ENCODE measurements at regions not wholly inside any gene's neighbourhood (a gene's known extent, or its start where the extent isn't known, plus 50 kb on each side); places are given as distances from the start of the nearest gene placed in this dataset.

- Histone ChIP-seq H3K27ac (ENCODE audit: low read length) (no peak overlapping the region), H2AFZ (ENCODE audit: low read depth, low read length) (no peak overlapping the region), H3K79me2 (ENCODE audit: low read length) (no peaks in the 10 kb centered on the region), H4K20me1 (ENCODE audit: insufficient read depth, low read length) (no peaks in the 10 kb centered on the region), H3K4me2 (ENCODE audit: low read length) (no peak overlapping the region), H3K9me3 (ENCODE audit: insufficient read depth, low read length) (no peaks in the 10 kb centered on the region), H3K4me1 (ENCODE audit: low read length) (no peaks in the 10 kb centered on the region), H3K9ac (ENCODE audit: low read length) (no peak overlapping the region), H3K36me3 (replicated peaks; ENCODE audit: low read depth, low read length) (no peaks in the 10 kb centered on the region), H3K4me3 (ENCODE audit: low read length) (no peak overlapping the region), H3K27me3 (ENCODE audit: low read depth, low read length) (0 out of 2 replicates have a peak, but pooled peaks cover 7% of the 10 kb centered on the region)
- TF ChIP-seq EZH2phosphoT487 (IDR thresholded peaks at IDR 0.05; ENCODE audit: low read depth): no peak
- TF ChIP-seq, protein P1, sequence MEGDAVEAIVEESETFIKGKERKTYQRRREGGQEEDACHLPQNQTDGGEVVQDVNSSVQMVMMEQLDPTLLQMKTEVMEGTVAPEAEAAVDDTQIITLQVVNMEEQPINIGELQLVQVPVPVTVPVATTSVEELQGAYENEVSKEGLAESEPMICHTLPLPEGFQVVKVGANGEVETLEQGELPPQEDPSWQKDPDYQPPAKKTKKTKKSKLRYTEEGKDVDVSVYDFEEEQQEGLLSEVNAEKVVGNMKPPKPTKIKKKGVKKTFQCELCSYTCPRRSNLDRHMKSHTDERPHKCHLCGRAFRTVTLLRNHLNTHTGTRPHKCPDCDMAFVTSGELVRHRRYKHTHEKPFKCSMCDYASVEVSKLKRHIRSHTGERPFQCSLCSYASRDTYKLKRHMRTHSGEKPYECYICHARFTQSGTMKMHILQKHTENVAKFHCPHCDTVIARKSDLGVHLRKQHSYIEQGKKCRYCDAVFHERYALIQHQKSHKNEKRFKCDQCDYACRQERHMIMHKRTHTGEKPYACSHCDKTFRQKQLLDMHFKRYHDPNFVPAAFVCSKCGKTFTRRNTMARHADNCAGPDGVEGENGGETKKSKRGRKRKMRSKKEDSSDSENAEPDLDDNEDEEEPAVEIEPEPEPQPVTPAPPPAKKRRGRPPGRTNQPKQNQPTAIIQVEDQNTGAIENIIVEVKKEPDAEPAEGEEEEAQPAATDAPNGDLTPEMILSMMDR (IDR thresholded peaks at IDR 0.05; ENCODE audit: low read depth, low read length): no peak
Measured at GRCh38 chr9:86594724-86595123, 240.5 kb upstream of the TUT7 start.

DNA sequence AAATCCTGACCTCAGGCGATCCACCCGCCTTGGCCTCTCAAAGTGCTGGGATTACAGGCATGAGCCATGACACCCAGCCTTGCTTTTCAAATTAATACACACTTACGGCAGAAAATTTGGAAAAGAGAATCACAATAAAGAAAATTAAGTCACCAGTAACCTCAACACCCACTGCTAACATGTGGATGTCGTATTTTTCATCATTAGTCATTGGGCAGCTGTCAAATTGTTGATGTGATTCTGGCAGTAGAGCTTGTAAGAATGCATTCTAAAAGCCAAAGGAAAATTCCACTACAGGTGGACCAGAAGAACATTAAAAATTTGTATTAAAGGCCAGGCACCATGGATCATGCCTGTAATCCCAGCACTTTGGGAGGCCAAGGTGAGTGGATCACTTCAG is 237.3 kb upstream of the TUT7 start:
- Histone ChIP-seq H2AFZ (ENCODE audit: low read depth, low read length) (no peak overlapping the region), H3K4me2 (ENCODE audit: low read length) (no peak overlapping the region), H3K27me3 (ENCODE audit: low read depth, low read length) (0 out of 2 replicates have a peak, but pooled peaks cover 6% of the 10 kb centered on the region), H4K20me1 (ENCODE audit: insufficient read depth, low read length) (no peaks in the 10 kb centered on the region), H3K27ac (ENCODE audit: low read length) (no peak overlapping the region), H3K79me2 (ENCODE audit: low read length) (no peaks in the 10 kb centered on the region), H3K9ac (ENCODE audit: low read length) (no peak overlapping the region), H3K36me3 (replicated peaks; ENCODE audit: low read depth, low read length) (no peaks in the 10 kb centered on the region), H3K4me3 (ENCODE audit: low read length) (no peak overlapping the region), H3K4me1 (ENCODE audit: low read length) (no peaks in the 10 kb centered on the region), H3K9me3 (ENCODE audit: insufficient read depth, low read length) (no peaks in the 10 kb centered on the region)
- no peak for TF ChIP-seq EZH2phosphoT487 (IDR thresholded peaks at IDR 0.05; ENCODE audit: low read depth)
- TF ChIP-seq, protein P1 (IDR thresholded peaks at IDR 0.05; ENCODE audit: low read depth, low read length): no peak

DNA sequence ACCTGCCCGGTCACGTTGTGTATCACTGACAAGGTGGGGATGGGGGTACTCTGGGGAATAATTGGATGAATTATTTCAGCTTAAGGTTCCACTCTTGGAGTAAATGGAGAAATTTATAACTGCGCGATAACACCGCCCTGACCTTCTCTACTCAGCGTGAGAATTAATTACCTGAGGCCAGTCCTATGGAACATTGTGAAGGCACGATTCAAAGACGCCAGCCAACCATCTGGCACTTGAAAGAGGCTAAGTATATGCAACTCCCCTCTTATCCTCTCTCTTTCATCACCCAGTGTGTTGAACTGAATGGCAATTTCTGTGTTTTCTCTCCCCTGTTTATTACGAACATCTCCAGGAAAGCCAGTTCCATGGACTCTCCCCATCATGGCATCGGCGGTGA is 235.5 kb upstream of the TUT7 start:
- H3K9me3 ChIP-seq (ENCODE audit: insufficient read depth, low read length): no peaks in the 10 kb centered on the region
- H3K27ac ChIP-seq (ENCODE audit: low read length): no peak overlapping the region
- no peaks in the 10 kb centered on the region for H4K20me1 ChIP-seq (ENCODE audit: insufficient read depth, low read length)
- H3K79me2 ChIP-seq (ENCODE audit: low read length): no peaks in the 10 kb centered on the region
- H3K4me3 ChIP-seq (ENCODE audit: low read length): no peak overlapping the region
- H3K4me1 ChIP-seq (ENCODE audit: low read length): no peaks in the 10 kb centered on the region
- H3K36me3 ChIP-seq (replicated peaks; ENCODE audit: low read depth, low read length): no peaks in the 10 kb centered on the region
- no peak overlapping the region for H3K4me2 ChIP-seq (ENCODE audit: low read length)
- no peak overlapping the region for H3K9ac ChIP-seq (ENCODE audit: low read length)
- no peak overlapping the region for H2AFZ ChIP-seq (ENCODE audit: low read depth, low read length)
- 0 out of 2 replicates have a peak, but pooled peaks cover 6% of the 10 kb centered on the region for H3K27me3 ChIP-seq (ENCODE audit: low read depth, low read length)
- no peak for TF ChIP-seq EZH2phosphoT487 (IDR thresholded peaks at IDR 0.05; ENCODE audit: low read depth)
- TF ChIP-seq, protein P1 (IDR thresholded peaks at IDR 0.05; ENCODE audit: low read depth, low read length): no peak

DNA sequence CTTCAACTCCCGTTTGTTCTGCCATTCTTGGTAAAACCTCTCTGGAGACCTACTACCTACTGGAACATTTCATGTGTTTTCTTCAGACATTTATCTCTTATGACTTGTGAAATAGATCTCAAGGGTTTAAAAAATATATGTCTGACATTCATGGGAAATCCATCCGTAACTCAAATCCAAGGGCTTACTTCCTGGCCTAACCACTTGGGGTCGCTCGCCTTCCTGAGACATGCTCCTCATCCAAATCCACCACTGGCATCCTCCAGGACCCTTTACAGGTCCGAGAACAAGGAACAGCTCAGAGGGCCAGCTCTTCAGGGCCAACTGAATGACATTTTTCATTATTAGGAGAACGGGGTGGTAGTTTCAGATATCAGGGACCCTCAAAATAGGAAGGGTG is 235.1 kb upstream of the TUT7 start:
- H2AFZ ChIP-seq (ENCODE audit: low read depth, low read length): no peak overlapping the region
- no peak overlapping the region for H3K4me2 ChIP-seq (ENCODE audit: low read length)
- H4K20me1 ChIP-seq (ENCODE audit: insufficient read depth, low read length): no peaks in the 10 kb centered on the region
- H3K79me2 ChIP-seq (ENCODE audit: low read length): no peaks in the 10 kb centered on the region
- 0 out of 2 replicates have a peak, but pooled peaks cover 6% of the 10 kb centered on the region for H3K27me3 ChIP-seq (ENCODE audit: low read depth, low read length)
- H3K9me3 ChIP-seq (ENCODE audit: insufficient read depth, low read length): no peaks in the 10 kb centered on the region
- no peak overlapping the region for H3K27ac ChIP-seq (ENCODE audit: low read length)
- H3K9ac ChIP-seq (ENCODE audit: low read length): no peak overlapping the region
- H3K4me3 ChIP-seq (ENCODE audit: low read length): no peak overlapping the region
- TF ChIP-seq EZH2phosphoT487 (IDR thresholded peaks at IDR 0.05; ENCODE audit: low read depth): no peak
- TF ChIP-seq, protein P1 (IDR thresholded peaks at IDR 0.05; ENCODE audit: low read depth, low read length): no peak
- no peaks in the 10 kb centered on the region for H3K36me3 ChIP-seq (replicated peaks; ENCODE audit: low read depth, low read length)
- H3K4me1 ChIP-seq (ENCODE audit: low read length): no peaks in the 10 kb centered on the region
